Loucy (cell line): ENCODE measurements at regions not wholly inside any gene's neighbourhood (a gene's known extent, or its start where the extent isn't known, plus 50 kb on each side); places are given as distances from the start of the nearest gene placed in this dataset.

Experiments
- H2AFZ ChIP-seq: fragments of 200-600 bp; sonication (generic); 2 replicates; pipeline ENCODE4 v1.6.0; 2016; ENCODE audit warnings: antibody characterized with exemption, mild to moderate bottlenecking, low read length, moderate library complexity
- H3F3A ChIP-seq: fragments of 200-600 bp; 2 replicates; pipeline ENCODE4 v1.6.0; 2016; ENCODE audit warnings: antibody characterized with exemption, low read depth, mild to moderate bottlenecking
- H3K27me3 ChIP-seq: fragments of 200-600 bp; sonication (generic); 2 replicates; pipeline ENCODE4 v1.6.1; 2014; ENCODE audit warnings: low read length, mild to moderate bottlenecking; ENCODE audit not compliant: insufficient read depth, poor library complexity, severe bottlenecking
- H3K36me3 ChIP-seq: fragments of 200-600 bp; sonication (generic); 2 replicates; pipeline ENCODE4 v1.6.1; 2016; ENCODE audit warnings: low read length; ENCODE audit not compliant: insufficient read depth
- H3K4me1 ChIP-seq: fragments of 200-600 bp; sonication (generic); 2 replicates; pipeline ENCODE4 v1.5.1; 2014; ENCODE audit warnings: low read length, mild to moderate bottlenecking; ENCODE audit not compliant: insufficient read depth, poor library complexity, severe bottlenecking
- H3K4me2 ChIP-seq: fragments of 200-600 bp; sonication (generic); 2 replicates; pipeline ENCODE4 v1.6.0; 2014; ENCODE audit warnings: antibody characterized with exemption, low read length, low read depth, mild to moderate bottlenecking; ENCODE audit not compliant: poor library complexity, severe bottlenecking
- H3K4me3 ChIP-seq: fragments of 200-600 bp; sonication (generic); 2 replicates; pipeline ENCODE4 v1.5.1; 2014; ENCODE audit warnings: low read length, mild to moderate bottlenecking, mixed read lengths; ENCODE audit not compliant: poor library complexity, severe bottlenecking
- H3K79me2 ChIP-seq: fragments of 200-600 bp; sonication (generic); 2 replicates; pipeline ENCODE4 v1.6.1; 2014; ENCODE audit warnings: low read length; ENCODE audit not compliant: insufficient read depth
- H3K9ac ChIP-seq: fragments of 200-600 bp; sonication (generic); 2 replicates; pipeline ENCODE4 v1.6.0; 2014; ENCODE audit warnings: mild to moderate bottlenecking, low read depth, low read length, moderate library complexity; ENCODE audit not compliant: poor library complexity, severe bottlenecking
- H3K9me2 ChIP-seq: fragments of 200-600 bp; sonication (generic); replicated peaks from 2 replicates; pipeline ENCODE4 v1.6.1; 2016; ENCODE audit warnings: low read depth, low read length, mixed read lengths
- H3K9me3 ChIP-seq: fragments of 200-600 bp; sonication (generic); 2 replicates; pipeline ENCODE4 v1.6.1; 2014; ENCODE audit warnings: mild to moderate bottlenecking, antibody characterized with exemption, low read length, low read depth; ENCODE audit not compliant: insufficient read depth
- H4K20me1 ChIP-seq: fragments of 200-600 bp; sonication (generic); 2 replicates; pipeline ENCODE4 v1.6.0; 2014; ENCODE audit warnings: antibody characterized with exemption, low read length, mild to moderate bottlenecking; ENCODE audit not compliant: insufficient read depth, poor library complexity, severe bottlenecking
- CTCF ChIP-seq: fragments of 200-600 bp; sonication (generic); conservative IDR thresholded peaks from 2 replicates; pipeline ENCODE4 v1.5.1; 2014; ENCODE audit warnings: mild to moderate bottlenecking, antibody characterized with exemption, low read length
- EZH2phosphoT487 ChIP-seq: fragments of 200-600 bp; IDR thresholded peaks from 2 replicates; pipeline ENCODE4 v1.6.1; 2018; ENCODE audit warnings: antibody characterized with exemption, mild to moderate bottlenecking, moderate library complexity, borderline replicate concordance

- no peaks in the 10 kb centered on the region for H4K20me1 ChIP-seq
- no peaks in the 10 kb centered on the region for H3K9me2 ChIP-seq
- H3K9ac ChIP-seq = no peak overlapping the region
- no peaks in the 10 kb centered on the region for H3K9me3 ChIP-seq
- H2AFZ ChIP-seq = no peak overlapping the region
- no peaks in the 10 kb centered on the region for H3K36me3 ChIP-seq
- no peak overlapping the region for H3K4me2 ChIP-seq
- no peaks in the 10 kb centered on the region for H3K79me2 ChIP-seq
- H3K4me1 ChIP-seq = no peaks in the 10 kb centered on the region
- H3K27me3 ChIP-seq = no peaks in the 10 kb centered on the region
- TF ChIP-seq CTCF (no peak), EZH2phosphoT487 (no peak)
- no peak overlapping the region for H3K4me3 ChIP-seq
- H3F3A ChIP-seq = no peaks in the 10 kb centered on the region
Measured at GRCh38 chr12:126572170-126572569, 1506.9 kb downstream of the AACS start.

- Histone ChIP-seq H3F3A (no peaks in the 10 kb centered on the region), H3K4me1 (no peaks in the 10 kb centered on the region), H3K9me2 (no peaks in the 10 kb centered on the region), H4K20me1 (no peaks in the 10 kb centered on the region), H3K4me2 (no peak overlapping the region), H3K4me3 (no peak overlapping the region), H3K9me3 (no peaks in the 10 kb centered on the region), H2AFZ (no peak overlapping the region), H3K79me2 (no peaks in the 10 kb centered on the region), H3K36me3 (no peaks in the 10 kb centered on the region), H3K9ac (no peak overlapping the region), H3K27me3 (no peaks in the 10 kb centered on the region)
- TF ChIP-seq EZH2phosphoT487 (no peak), CTCF (no peak)
Measured at GRCh38 chr12:126581655-126582054, 1516.4 kb downstream of the AACS start.

GRCh38 chr12:126582231-126582630 is 1517.0 kb downstream of the AACS start:
- no peaks in the 10 kb centered on the region for H4K20me1 ChIP-seq
- no peak overlapping the region for H3K4me3 ChIP-seq
- H3K4me1 ChIP-seq = no peaks in the 10 kb centered on the region
- no peaks in the 10 kb centered on the region for H3K27me3 ChIP-seq
- no peaks in the 10 kb centered on the region for H3K9me2 ChIP-seq
- no peaks in the 10 kb centered on the region for H3K9me3 ChIP-seq
- H3K36me3 ChIP-seq = no peaks in the 10 kb centered on the region
- H3K9ac ChIP-seq = no peak overlapping the region
- no peaks in the 10 kb centered on the region for H3K79me2 ChIP-seq
- TF ChIP-seq EZH2phosphoT487 (no peak), CTCF (no peak)
- no peak overlapping the region for H3K4me2 ChIP-seq
- H2AFZ ChIP-seq = no peak overlapping the region
- no peaks in the 10 kb centered on the region for H3F3A ChIP-seq
